HepG2 (cell line): ENCODE measurements at regions not wholly inside any gene's neighbourhood (a gene's known extent, or its start where the extent isn't known, plus 50 kb on each side); places are given as distances from the start of the nearest gene placed in this dataset.

Source experiments
- NCOA5 ChIP-seq: sonication (generic); formaldehyde crosslinking; IDR thresholded peaks from 2 replicates; pipeline ENCODE4 v1.4.0; 2020; ENCODE audit warnings: missing genetic modification reagents
- ZNF281 ChIP-seq: sonication (generic); formaldehyde crosslinking; IDR thresholded peaks from 2 replicates; pipeline ENCODE4 v1.4.0; 2020; ENCODE audit warnings: missing genetic modification reagents, borderline replicate concordance

- no peak for TF ChIP-seq ZNF281
- TF ChIP-seq NCOA5, result no peak
These were observed 139.9 kb upstream of the PKN2 start for GRCh38 chr1:88544195-88544594.
